NCI-H2227 treated with DMSO at 0.1 percent for 48 hours (cell line): ENCODE measurements at regions not wholly inside any gene's neighbourhood (a gene's known extent, or its start where the extent isn't known, plus 50 kb on each side); places are given as distances from the start of the nearest gene placed in this dataset.

Experiments used
- DNase-seq: peaks from one replicate; lab custom pipeline; 2025; lab: John Stamatoyannopoulos, UW

DNA sequence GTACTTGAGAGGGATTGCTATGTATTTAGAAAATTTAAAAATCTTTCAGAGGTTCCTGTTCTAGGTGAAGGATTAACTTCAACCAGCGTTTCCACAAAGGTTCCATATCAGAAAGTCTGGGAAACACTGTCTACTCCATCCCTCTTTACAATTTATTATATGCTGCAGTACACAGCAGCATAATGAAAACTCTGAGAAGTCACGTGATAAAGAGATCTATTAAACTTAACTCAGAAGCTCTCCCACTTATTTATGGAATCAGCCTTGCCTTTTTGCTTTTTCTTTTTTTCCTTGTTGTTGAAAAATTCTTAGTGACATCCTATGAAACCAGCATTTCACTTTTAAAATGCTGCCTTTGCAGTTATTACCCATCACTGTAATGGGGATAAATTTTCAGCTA, 186.2 kb downstream of the ACER2 start:
- no peak for DNase-seq

DNA sequence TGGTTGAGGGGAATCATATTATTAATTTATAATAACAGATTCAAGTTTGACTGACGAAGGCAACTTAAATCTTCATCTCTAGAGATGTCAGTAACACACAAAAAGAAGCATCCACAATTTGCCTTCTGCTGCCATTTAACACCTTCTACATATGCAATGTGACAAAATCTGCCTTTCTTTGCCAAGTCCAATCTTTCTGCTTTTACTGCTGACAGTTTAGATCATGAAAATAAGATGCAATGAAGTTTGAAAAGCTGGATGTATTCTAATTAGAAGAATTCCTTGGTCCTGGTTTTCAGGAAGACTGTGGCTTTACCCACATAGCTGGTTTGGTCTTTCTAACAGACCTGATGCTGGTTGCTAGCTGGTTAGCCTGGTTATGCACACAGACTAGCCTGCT, 178.9 kb downstream of the ACER2 start:
- no peak for DNase-seq

DNA sequence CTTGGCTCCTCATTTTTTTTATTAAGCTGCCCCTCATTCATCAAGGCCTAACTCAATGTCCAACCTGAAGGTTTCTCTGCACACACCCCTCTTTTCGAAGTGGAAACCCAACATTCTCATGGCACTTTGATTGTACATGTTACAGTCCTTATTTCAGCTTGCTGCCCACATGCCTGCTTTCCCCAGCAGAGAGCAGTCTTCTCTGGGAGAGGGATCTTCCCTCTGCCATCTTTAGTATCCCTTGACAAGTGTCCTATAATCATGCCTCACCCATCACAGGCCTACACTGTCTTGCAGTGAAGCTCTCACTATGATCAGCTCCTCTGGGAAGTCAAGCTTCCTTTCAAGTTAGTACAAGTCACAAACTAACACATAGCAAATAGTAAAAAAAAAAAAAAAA, 175.1 kb downstream of the ACER2 start:
- no peak for DNase-seq

DNA sequence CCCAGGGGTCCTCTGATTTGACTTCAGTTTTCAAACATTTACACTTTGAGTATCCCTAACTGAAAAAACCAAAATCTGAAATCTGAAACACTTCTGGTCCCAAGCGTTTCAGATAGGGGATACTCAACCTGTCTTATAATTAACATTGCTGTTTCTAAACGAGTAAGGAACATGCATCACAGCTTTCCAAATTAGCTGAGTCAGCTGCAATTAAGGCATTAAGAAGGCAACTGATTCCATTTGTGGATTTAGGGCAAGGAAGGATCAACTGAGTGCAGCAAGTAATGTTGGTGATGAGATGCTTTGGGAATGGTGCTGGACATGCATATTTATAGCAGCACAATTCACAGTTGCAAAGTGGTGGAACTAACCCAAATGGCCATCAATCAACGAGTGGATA, 168.6 kb downstream of the ACER2 start:
- DNase-seq, result no peak

DNA sequence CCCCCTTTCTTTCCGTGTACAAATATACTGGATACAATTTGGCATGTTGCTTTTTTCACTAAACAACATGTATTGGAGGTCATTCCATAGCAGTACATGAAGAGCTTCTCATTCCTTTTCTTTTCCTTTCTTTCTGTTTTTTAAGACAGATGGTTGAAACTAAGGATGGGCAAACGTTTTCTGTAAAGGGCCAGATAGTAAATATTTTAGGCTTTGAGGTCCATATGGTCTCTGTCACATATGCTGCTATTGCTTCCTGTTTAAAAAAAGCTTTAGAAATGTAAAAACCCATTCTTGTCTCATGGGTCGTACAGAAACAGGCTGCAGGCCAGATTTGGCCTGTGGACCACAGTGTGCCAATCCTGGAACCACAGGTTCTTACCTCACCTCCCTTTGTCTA, 160.1 kb downstream of the ACER2 start:
- no peak for DNase-seq

DNA sequence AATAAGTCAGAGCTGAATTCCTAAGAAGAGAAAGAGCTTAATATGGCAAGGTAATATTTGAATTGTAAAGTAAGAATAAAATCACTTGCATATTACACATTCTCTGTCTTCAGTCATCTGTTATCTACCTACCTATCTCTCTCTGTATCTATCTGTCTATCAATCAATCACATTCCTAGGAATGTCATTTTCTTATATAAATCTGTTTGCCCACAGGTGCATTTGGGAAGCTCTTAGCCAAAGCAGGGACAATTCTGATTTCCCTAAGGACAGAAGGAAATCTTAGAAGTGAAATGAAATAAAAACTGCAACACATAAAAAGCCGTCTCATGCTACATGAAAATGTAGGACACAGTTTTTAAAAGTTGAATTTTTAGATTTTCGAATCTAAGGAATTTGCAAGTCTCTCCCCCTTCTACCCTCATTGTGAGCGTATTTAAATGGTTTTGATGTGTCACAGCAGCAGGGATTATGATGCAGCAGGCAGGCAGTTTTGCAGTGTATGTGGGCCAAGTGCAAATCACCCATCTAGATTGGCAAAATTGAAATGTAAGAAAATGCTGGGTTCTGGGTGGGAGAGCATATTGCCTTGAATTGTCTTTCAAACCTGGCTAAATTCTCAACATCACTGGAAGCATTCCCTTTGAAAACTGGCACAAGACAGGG, 155.7 kb downstream of the ACER2 start:
- no peak for DNase-seq

DNA sequence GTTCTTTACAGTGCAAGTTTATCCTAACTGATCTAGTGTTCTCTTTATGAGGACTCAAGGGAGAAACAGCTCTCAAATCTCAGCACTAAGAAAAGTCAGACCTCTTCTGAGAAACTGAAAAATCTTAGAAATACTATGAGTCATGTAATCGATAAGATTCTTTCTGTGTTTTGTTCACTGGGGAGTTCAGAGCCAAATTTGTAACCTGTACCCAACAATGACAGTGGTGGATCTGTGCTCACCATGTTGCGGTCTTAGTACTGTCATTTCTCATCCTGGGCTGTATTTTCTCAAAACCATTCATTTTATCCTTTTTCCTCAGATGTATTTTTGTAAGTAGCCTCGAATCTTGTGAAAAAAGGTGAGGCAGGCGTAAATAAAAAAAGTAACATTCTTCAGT, 146.4 kb downstream of the ACER2 start:
- no peak for DNase-seq

DNA sequence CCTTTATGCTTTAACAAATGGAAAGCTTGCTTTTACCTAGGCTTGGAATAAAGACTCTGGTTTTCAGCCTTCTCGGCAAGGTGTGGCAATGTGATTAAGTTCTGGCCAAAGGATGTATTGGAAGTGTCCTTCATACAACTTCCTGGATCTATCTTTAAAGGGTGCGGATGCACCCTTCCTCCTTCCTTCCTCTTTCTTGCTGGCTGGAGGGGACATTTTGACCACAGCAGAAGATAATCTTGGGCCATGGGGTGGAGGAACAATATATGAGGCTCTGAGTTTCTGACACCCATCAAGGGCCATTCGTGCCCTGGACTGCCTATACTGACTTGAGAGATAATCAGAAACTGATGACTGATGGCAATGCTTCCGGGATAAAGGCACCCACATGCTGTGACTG, 145.7 kb downstream of the ACER2 start:
- no peak for DNase-seq

DNA sequence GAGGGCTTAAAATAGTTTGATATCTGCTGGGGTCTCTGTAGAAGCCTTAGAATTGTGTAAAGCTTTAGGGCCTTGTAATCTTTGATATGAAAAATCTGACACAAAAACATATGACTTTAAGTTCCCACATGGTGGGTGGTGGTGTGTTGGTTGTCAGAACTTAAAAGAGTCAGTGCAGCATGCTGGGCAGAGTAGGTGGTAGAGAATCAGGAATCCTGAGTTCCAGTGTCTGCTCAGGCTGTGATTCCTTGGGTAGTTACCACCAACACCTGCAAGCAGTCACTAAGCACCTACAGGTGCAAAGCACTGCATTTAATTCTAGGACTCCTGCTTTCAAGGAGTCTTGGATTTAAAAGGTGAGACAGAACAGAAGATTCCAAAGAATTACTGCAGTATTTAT, 144.6 kb downstream of the ACER2 start:
- no peak for DNase-seq

DNA sequence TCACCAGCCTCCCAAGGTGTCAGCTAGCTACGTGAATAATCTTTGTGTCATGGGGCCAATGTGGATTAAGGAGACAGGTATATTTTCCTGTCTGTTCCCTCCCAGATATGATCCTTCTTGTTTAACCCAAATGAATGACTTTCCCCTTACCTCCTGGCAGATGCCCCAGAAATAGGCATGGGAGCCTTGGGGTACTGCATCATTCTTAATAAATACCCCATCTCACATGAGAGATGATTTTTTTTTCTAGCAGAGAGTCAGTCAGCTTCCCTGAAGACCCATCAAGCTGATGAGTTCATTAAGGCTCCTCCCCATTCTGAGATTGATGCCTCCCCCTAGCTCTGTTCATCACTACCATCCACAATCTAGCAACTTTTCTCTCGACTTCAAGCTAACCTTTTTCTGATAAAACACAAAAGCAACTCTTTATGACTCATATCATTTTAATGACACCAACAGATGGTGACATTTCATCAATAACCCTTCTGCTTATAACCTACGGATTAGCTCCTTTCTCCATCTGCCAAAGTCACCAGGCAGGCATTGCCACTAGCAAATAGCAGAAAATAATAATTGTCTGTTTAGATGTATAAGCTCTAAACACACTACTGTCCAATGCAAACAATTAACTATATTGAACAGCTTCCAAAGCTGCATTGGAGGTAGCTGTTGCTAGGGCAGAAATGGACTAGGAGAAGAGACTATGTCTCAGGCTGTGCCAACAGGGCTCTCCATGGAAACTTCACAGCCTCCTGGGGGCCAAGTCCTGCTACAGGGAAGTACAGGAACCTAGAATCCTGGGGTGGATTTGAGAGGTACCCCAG, 143.7 kb downstream of the ACER2 start:
- no peak for DNase-seq

DNA sequence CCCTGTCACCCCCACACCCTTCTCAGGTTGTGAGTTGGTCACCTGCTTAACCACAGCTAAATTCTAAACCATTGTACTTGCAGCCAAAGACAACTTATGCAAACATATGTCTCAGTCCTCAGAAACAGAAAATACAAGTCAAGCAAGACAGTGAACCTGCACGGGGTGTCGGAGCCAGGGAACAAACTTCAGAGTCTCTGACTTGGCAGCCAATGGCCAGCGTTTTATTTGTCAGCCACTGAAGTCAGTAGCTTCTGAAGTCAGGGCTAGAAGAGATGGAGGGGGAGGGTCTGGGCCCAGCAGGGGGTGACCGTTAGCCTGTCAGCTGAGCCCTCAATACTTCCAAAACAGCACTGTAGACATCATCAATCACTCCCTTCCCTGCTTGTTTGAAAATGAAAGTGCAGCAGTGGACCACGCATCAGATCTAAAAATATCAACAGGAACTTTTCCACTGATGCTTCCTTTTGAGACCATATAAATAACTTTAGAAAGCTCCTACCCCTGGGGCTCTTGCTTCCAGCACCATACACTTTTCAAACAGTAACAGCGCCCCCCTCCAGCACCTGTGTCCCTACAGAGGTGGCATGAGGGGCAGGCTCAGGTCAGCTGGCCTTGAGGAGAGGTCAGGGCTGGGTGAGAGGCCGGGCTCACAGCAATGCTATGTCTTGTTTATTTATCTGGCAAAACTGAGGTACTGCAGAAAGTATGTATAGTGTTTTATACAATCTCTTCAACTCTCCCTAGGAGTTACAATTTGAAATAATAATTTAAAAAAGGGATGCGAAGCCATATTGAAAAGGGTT, 142.5 kb downstream of the ACER2 start:
- DNase-seq, result peak; percentile 52

DNA sequence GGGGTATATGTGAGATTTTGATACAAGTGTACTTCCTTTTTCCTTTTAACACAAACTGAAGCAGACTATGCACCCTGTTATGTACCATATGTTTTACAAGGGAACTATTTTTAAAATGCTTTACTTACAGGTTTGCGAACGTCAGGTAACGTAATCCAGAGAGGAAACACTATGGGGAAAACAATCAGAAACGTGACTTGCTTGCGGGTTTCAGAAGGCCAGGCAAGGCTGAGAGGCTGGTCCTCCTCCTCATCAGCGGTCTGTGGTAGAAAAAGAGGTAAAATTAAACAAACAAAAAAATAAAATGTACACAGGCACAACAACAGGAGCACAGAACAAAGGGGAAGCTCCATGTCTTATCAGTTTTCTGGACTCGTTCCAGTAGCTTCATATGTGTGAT, 141.2 kb downstream of the ACER2 start:
- no peak for DNase-seq

DNA sequence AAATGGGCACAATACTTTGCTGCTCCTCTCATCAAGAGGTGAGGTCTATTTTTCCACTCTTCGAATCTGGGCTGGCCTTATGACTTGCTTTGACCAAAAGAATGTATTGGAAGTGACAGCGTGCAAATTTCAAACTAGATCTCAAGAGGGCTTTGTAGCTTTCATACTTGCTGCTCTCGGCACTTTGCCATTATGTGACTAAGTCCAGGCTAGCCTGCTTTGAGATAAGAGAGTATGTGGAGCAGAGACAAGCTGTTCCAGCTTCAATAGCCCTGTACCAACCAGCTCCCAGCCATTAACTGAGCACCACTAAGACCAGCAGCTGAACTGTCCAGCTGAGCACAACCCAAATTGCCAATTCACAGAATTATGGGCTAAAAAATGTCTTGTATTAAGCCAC, 124.6 kb downstream of the ACER2 start:
- DNase-seq, result no peak

DNA sequence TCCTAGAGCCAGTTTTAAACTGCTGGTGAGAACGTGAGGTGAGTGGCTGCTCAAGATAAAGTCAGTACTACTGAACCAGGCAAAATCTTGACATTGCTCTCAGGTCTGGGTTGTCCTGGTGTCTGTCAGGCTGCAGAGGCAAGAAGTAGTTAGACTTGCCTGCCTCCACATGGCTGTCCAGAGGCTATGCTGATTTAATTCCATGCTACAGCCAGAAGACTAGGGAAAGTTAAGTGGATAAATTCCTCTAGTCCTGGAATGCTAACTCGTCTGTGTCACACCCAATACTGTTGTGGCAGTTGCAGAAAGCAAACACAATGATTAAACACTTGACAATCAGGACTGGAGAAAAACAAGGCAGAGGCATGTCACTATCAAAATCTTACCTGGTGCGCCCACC, 118.9 kb downstream of the ACER2 start:
- no peak for DNase-seq

DNA sequence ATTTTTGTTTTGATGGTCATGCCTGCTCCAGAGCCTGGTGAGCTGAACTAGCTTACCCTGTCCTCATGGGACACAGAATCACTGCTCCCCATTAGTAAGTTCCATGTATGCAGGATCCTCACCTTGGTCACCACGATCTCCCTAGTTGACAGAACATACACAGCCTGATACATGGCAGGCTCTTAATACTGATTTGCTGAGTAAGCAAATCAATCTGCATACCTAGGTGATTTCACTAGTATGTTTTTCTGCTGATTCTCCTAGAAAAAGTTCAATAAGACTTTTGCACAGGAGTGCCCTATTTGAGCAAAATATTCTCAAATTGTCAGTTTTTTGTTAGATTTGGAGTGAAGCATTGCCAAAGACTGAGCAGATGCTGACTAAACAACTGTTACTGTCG, 113.7 kb downstream of the ACER2 start:
- DNase-seq, result no peak

DNA sequence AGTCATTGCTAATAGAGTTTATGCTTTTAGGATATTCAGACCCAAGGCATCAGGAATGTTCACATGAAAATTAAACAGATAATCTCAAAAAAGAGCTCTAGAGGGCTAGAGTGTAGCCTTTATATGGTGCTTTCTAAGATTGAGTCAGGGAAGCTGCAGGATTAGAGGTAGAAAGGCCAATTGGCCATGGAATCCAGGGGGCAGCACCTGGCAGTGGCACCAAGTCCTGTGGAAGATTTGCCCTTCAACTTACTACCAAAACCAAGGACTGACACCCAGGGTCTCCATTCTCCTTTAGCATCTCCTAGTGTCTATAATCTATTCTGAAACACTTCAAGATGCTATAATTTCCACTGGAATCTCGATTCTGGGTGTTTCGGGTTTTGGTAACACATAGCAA, 112.4 kb downstream of the ACER2 start:
- no peak for DNase-seq

DNA sequence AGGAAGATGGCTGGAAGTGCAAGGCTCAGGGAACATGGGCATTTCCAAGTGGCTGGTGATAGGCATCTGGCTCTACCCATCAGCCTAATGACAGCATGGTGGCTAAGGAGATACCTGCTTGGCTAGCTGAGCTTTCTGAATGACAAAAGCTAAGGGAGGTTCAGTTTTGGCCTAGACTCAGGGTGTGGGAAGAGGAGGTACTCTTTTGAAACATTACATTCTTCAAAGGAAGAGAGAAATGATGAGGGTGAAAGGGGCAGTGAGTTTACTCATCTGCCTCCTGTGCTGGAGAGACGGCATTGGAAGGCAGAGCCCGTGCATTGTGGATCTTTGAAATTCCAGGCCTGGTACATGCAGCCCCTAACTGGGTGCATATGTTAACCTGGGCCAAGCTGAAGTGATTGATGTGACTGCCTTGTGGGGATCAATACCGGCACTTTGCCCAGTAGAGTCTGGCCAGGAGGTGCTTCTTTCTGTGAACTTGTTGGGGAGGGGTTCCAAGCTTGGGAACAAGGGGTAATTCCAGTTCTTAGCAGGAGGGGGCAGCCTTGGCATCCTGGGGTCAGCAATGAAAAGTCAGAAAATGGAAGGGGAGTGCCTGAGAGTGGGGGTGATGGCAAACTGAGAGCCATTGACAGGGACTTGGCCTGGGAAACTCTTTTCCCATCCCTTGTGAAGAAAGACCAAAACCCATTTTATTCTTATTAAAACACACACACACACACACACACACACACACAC, 108.6 kb downstream of the ACER2 start:
- no peak for DNase-seq

DNA sequence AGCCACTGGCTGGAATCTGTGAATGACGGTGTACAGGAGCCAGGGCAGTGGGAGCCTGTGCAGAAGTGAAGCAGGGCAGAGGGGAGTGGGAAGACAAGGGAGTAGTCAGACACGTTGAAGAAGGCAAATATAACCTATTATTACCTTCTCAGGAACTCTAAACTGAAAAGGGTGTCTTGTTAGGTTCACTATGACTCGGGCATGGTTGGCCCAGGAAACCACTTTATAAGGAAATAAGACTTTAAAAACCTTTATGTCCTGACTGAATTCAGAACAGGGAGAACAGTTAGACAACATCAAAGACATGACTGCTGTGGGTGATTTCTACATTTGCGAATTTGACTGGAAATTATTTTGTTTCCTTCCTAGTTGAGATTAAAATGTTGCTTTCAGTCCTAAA, 107.5 kb downstream of the ACER2 start:
- no peak for DNase-seq

DNA sequence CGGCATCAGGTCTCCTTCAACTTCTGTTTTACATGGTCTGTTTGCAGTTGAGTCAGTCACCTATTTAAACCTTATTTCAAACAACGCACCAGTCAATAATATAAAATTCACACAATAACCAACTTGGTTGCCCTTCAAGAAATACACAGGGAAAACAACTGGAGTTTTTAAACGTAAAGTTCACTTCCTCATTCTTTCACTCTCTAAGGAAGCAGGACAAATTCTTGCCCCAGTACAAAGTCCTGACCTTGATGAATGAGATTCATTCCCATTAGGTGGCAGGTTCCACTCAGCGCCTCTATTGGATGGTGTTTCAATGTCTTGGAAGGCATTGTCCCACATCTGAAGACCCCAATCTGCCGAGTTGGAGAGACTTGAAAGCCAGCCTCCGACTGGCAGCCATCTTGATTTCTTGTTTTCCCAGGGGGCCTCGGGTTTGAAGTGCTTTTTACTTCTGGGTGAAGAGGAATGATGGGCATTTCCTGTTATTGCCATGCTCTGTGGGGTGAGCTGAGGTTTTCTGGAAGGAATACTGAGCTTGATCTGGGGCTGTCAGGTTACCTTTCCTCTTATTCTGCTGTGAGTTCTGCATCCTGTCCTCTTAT, 105.0 kb downstream of the ACER2 start:
- no peak for DNase-seq

DNA sequence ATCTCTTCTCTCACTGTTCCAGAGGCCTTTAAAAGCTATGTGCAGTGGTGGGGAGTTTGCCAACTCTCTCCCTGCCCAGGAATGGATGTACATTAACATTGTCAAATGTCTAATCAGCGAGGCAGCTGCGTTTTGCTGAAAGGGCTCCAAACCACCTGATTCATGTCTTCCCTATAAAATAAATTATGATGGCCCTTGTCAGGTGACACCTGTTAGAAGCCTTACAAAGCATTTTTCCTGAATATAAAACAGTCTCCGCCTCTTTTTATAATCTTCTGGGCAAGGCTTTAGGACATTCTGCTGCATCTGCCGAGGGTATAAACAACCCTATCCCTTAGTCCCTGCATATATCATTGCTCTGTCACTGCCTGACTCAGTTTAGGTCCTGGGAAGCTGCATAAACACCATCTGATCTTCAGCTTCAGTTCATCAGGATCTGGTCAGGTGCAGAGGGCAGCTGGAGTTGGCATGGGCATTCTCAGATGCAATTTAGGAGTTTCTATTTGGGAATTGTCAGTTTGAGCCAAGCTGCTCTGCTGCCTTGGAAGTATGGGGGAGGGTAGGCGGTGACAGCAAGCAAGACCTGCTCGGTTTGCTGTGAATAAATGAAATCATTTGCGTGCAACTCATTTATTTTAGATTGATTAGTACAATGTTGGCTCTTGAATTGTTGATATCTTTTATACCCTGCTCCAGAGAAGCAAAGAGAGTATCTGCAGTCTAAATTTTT, 103.5 kb downstream of the ACER2 start:
- DNase-seq, result no peak

DNA sequence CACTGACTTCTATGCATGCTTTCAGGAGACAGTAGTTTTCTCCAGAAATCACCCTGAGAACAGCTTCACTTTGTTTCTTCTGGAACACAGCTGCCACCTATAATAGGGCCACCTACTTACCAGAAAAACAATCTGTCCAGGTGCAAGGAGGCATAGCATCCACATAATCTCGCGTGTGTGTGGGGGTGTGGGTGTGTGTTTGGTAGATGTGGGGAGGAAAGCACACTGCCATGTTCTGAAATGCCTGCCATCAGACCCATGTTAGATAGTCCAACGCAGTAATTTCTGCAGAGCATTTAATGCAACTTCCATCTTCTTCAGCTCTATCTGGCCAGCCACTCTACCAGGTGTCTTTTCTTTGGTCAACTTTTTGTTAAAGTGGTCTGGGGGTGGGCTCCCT, 102.9 kb downstream of the ACER2 start:
- DNase-seq, result no peak
